HEK293 (cell line): ENCODE measurements at regions not wholly inside any gene's neighbourhood (a gene's known extent, or its start where the extent isn't known, plus 50 kb on each side); places are given as distances from the start of the nearest gene placed in this dataset.
A peak's percentile ranks its signal among the peaks of the same experiment; 100 is the strongest.

Experiments used
- AEBP2 ChIP-seq: fragments of 450-650 bp; formaldehyde crosslinking; IDR thresholded peaks from 2 replicates; pipeline ENCODE4 v1.5.1; 2016; ENCODE audit warnings: missing biosample characterization, missing genetic modification characterization, borderline replicate concordance
- ATF2 ChIP-seq: fragments of 450-650 bp; formaldehyde crosslinking; IDR thresholded peaks from 2 replicates; pipeline ENCODE4 v1.5.1; 2016; ENCODE audit warnings: missing biosample characterization, missing genetic modification characterization, low read depth
- EGR2 ChIP-seq: fragments of 450-650 bp; formaldehyde crosslinking; IDR thresholded peaks from 2 replicates; pipeline ENCODE4 v1.5.1; 2016; ENCODE audit warnings: low read depth, missing biosample characterization, missing genetic modification characterization
- GLI2 ChIP-seq: fragments of 450-650 bp; formaldehyde crosslinking; IDR thresholded peaks from 2 replicates; pipeline ENCODE4; 2017; ENCODE audit warnings: missing biosample characterization, missing genetic modification characterization, low read depth, borderline replicate concordance
- GLIS2 ChIP-seq: fragments of 450-650 bp; formaldehyde crosslinking; IDR thresholded peaks from 2 replicates; pipeline ENCODE4 v1.5.1; 2016; ENCODE audit warnings: missing biosample characterization, missing genetic modification characterization
- KLF10 ChIP-seq: fragments of 450-650 bp; IDR thresholded peaks from 2 replicates; pipeline ENCODE4 v1.5.1; 2018; ENCODE audit warnings: missing biosample characterization, mild to moderate bottlenecking, missing genetic modification characterization
- KLF7 ChIP-seq: fragments of 450-650 bp; formaldehyde crosslinking; IDR thresholded peaks from 2 replicates; pipeline ENCODE4 v1.5.1; 2016; ENCODE audit warnings: missing biosample characterization, missing genetic modification characterization, borderline replicate concordance
- PRDM4 ChIP-seq: fragments of 450-650 bp; formaldehyde crosslinking; IDR thresholded peaks from 2 replicates; pipeline ENCODE4 v1.5.1; 2017; ENCODE audit warnings: missing biosample characterization, missing genetic modification characterization
- SETDB1 ChIP-seq: IDR thresholded peaks from one replicate; pipeline ENCODE4 v1.6.1; 2017; ENCODE audit warnings: mild to moderate bottlenecking, low read length, moderate library complexity, mixed read lengths; ENCODE audit not compliant: insufficient read length
- SP7 ChIP-seq: fragments of 450-650 bp; formaldehyde crosslinking; IDR thresholded peaks from 2 replicates; pipeline ENCODE4 v1.5.1; 2016; ENCODE audit warnings: missing biosample characterization, missing genetic modification characterization
- ZBTB6 ChIP-seq: fragments of 450-650 bp; formaldehyde crosslinking; IDR thresholded peaks from 2 replicates; pipeline ENCODE4 v1.5.1; 2017; ENCODE audit warnings: missing biosample characterization, missing genetic modification characterization
- ZBTB7A ChIP-seq: fragments of 450-650 bp; formaldehyde crosslinking; IDR thresholded peaks from 2 replicates; pipeline ENCODE4 v1.5.1; 2016; ENCODE audit warnings: low read depth, missing biosample characterization, missing genetic modification characterization
- ZNF140 ChIP-seq: fragments of 450-650 bp; formaldehyde crosslinking; IDR thresholded peaks from 2 replicates; pipeline ENCODE4 v1.5.1; 2016; ENCODE audit warnings: missing biosample characterization, missing genetic modification characterization
- ZNF19 ChIP-seq: fragments of 450-650 bp; formaldehyde crosslinking; IDR thresholded peaks from 2 replicates; pipeline ENCODE4; 2016; ENCODE audit warnings: missing biosample characterization, missing genetic modification characterization, low read depth
- ZNF2 ChIP-seq: fragments of 450-650 bp; formaldehyde crosslinking; IDR thresholded peaks from 2 replicates; pipeline ENCODE4 v1.5.1; 2016; ENCODE audit warnings: missing biosample characterization, missing genetic modification characterization
- ZNF214 ChIP-seq: fragments of 450-650 bp; formaldehyde crosslinking; IDR thresholded peaks from 2 replicates; pipeline ENCODE4 v1.5.1; 2017; ENCODE audit warnings: missing biosample characterization, mild to moderate bottlenecking, missing genetic modification characterization, borderline replicate concordance
- ZNF223 ChIP-seq: fragments of 450-650 bp; formaldehyde crosslinking; IDR thresholded peaks from 2 replicates; pipeline ENCODE4 v1.5.1; 2016; ENCODE audit warnings: missing biosample characterization, missing genetic modification characterization
- ZNF26 ChIP-seq: fragments of 450-650 bp; formaldehyde crosslinking; IDR thresholded peaks from 2 replicates; pipeline ENCODE4 v1.5.1; 2016; ENCODE audit warnings: missing biosample characterization, missing genetic modification characterization
- ZNF341 ChIP-seq: fragments of 450-650 bp; formaldehyde crosslinking; IDR thresholded peaks from 2 replicates; pipeline ENCODE4; 2016; ENCODE audit warnings: low read depth, missing biosample characterization, missing genetic modification characterization
- ZNF362 ChIP-seq: fragments of 450-650 bp; formaldehyde crosslinking; IDR thresholded peaks from 2 replicates; pipeline ENCODE4 v1.5.1; 2016; ENCODE audit warnings: missing biosample characterization, missing genetic modification characterization
- ZNF366 ChIP-seq: fragments of 450-650 bp; formaldehyde crosslinking; conservative IDR thresholded peaks from 2 replicates; pipeline ENCODE4 v1.5.1; 2016; ENCODE audit warnings: missing biosample characterization, missing genetic modification characterization
- ZNF621 ChIP-seq: fragments of 450-650 bp; formaldehyde crosslinking; IDR thresholded peaks from 2 replicates; pipeline ENCODE4 v1.5.1; 2017; ENCODE audit warnings: missing biosample characterization, missing genetic modification characterization
- ZNF830 ChIP-seq: fragments of 450-650 bp; IDR thresholded peaks from 2 replicates; pipeline ENCODE4 v1.5.0; 2018; ENCODE audit warnings: missing biosample characterization, missing genetic modification characterization, low read depth, mild to moderate bottlenecking, moderate library complexity
- ZSCAN18 ChIP-seq: fragments of 450-650 bp; formaldehyde crosslinking; IDR thresholded peaks from 2 replicates; pipeline ENCODE4 v1.5.1; 2016; ENCODE audit warnings: missing biosample characterization, missing genetic modification characterization

- TF ChIP-seq ZSCAN18 (tag by site-specific recombination) (no peak), EGR2 (tag by site-specific recombination) (0 out of 2 replicates have a peak, but pooled peaks have one; percentile 14), SP7 (tag by site-specific recombination) (0 out of 2 replicates have a peak, but pooled peaks have one; percentile 17), KLF7 (no peak), GLI2 (no peak), GLIS2 (tag by site-specific recombination) (no peak), ZNF366 (tag by site-specific recombination) (no peak), ZBTB7A (tag by site-specific recombination) (no peak), AEBP2 (tag by site-specific recombination) (no peak), ZBTB6 (tag by site-specific recombination) (no peak), ZNF362 (tag by site-specific recombination) (no peak), KLF10 (tag by site-specific recombination) (no peak), ZNF140 (tag by site-specific recombination) (no peak), ZNF2 (0 out of 2 replicates have a peak, but pooled peaks have one; percentile 26), ZNF19 (tag by site-specific recombination) (no peak), ATF2 (tag by site-specific recombination) (no peak), ZNF830 (tag by site-specific recombination) (no peak), SETDB1 (no peak), PRDM4 (no peak), ZNF621 (tag by site-specific recombination) (no peak), ZNF214 (tag by site-specific recombination) (no peak), ZNF26 (no peak), ZNF341 (tag by site-specific recombination) (no peak; the same call in 1 of the 2 replicates), ZNF223 (no peak)
- TF ChIP-seq, all 188 proteins: peak for 13
These were observed 112.7 kb downstream of the VPREB1 start (continued) for GRCh38 chr22:22357024-22357883.
